ENCODE measurements at regions not wholly inside any gene's neighbourhood (a gene's known extent, or its start where the extent isn't known, plus 50 kb on each side); places are given as distances from the start of the nearest gene placed in this dataset.

GRCh38 chr7:130948822-130949221 lies 214.8 kb upstream of the KLF14 start:
- Histone ChIP-seq H2AFZ (ENCODE audit: insufficient read depth, low read length, poor library complexity) (no peak overlapping the region), H4K91ac (ENCODE audit: low read depth, low read length) (no peak overlapping the region), H3K79me1 (ENCODE audit: low read length) (no peaks in the 10 kb centered on the region), H3K4ac (ENCODE audit: low read depth, low read length) (no peak overlapping the region), H3K23ac (ENCODE audit: low read length) (no peak overlapping the region), H3K4me3 (ENCODE audit: low read depth, low read length) (no peak overlapping the region), H4K8ac (ENCODE audit: low read depth, low read length) (no peak overlapping the region), H2BK12ac (ENCODE audit: low read length) (no peak overlapping the region), H3K9me3 (ENCODE audit: insufficient read depth, low read depth, low read length) (no peaks in the 10 kb centered on the region), H3K79me2 (ENCODE audit: control insufficient read depth, insufficient read depth, low read length, poor library complexity) (no peaks in the 10 kb centered on the region), H2AK5ac (ENCODE audit: low read length) (no peak overlapping the region), H3K18ac (ENCODE audit: low read length) (no peak overlapping the region), H3K4me2 (ENCODE audit: low read length) (no peak overlapping the region), H2BK5ac (ENCODE audit: low read depth, low read length, poor library complexity) (no peak overlapping the region), H3K27ac (ENCODE audit: low read depth, low read length) (no peak overlapping the region), H3K27me3 (ENCODE audit: insufficient read depth, low read length) (no peaks in the 10 kb centered on the region), H3K14ac (ENCODE audit: low read length) (no peak overlapping the region), H4K12ac (ENCODE audit: low read depth, low read length) (no peak overlapping the region), H3K9ac (ENCODE audit: low read length) (no peak overlapping the region), H2BK120ac (ENCODE audit: insufficient read depth, low read length, poor library complexity) (no peak overlapping the region), H3K36me3 (ENCODE audit: control insufficient read depth in 1 of 2, insufficient read depth in 2 of 2, low read length in 2 of 2) (no peaks in the 10 kb centered on the region), H3K4me1 (ENCODE audit: control insufficient read depth in 1 of 2, insufficient read depth in 2 of 2, low read length in 2 of 2) (no peaks in the 10 kb centered on the region)
- DNase-seq, result peak in 1 of 2 donors; percentile 36
- no CpG with 5 or more reads among the region's 1 CpG for WGBS (ENCODE audit: extremely low coverage, insufficient coverage, insufficient read length)

GRCh38 chr7:130949550-130949949 lies 215.5 kb upstream of the KLF14 start:
- no CpG with 5 or more reads among the region's 2 CpGs for WGBS (ENCODE audit: extremely low coverage, insufficient coverage, insufficient read length)
- Histone ChIP-seq H3K18ac (ENCODE audit: low read length) (no peak overlapping the region), H4K8ac (ENCODE audit: low read depth, low read length) (no peak overlapping the region), H3K27me3 (ENCODE audit: insufficient read depth, low read length) (no peaks in the 10 kb centered on the region), H3K23ac (ENCODE audit: low read length) (no peak overlapping the region), H3K27ac (ENCODE audit: low read depth, low read length) (no peak overlapping the region), H3K4me2 (ENCODE audit: low read length) (no peak overlapping the region), H3K9me3 (ENCODE audit: insufficient read depth, low read depth, low read length) (no peaks in the 10 kb centered on the region), H4K91ac (ENCODE audit: low read depth, low read length) (no peak overlapping the region), H3K4ac (ENCODE audit: low read depth, low read length) (no peak overlapping the region), H2AK5ac (ENCODE audit: low read length) (no peak overlapping the region), H3K4me1 (ENCODE audit: control insufficient read depth in 1 of 2, insufficient read depth in 2 of 2, low read length in 2 of 2) (no peaks in the 10 kb centered on the region), H3K9ac (ENCODE audit: low read length) (no peak overlapping the region), H3K36me3 (ENCODE audit: control insufficient read depth in 1 of 2, insufficient read depth in 2 of 2, low read length in 2 of 2) (no peaks in the 10 kb centered on the region), H3K79me2 (ENCODE audit: control insufficient read depth, insufficient read depth, low read length, poor library complexity) (no peaks in the 10 kb centered on the region), H3K4me3 (ENCODE audit: low read depth, low read length) (no peak overlapping the region), H2BK12ac (ENCODE audit: low read length) (no peak overlapping the region), H3K79me1 (ENCODE audit: low read length) (no peaks in the 10 kb centered on the region), H2BK5ac (ENCODE audit: low read depth, low read length, poor library complexity) (no peak overlapping the region), H2BK120ac (ENCODE audit: insufficient read depth, low read length, poor library complexity) (no peak overlapping the region), H4K12ac (ENCODE audit: low read depth, low read length) (no peak overlapping the region), H2AFZ (ENCODE audit: insufficient read depth, low read length, poor library complexity) (no peak overlapping the region), H3K14ac (ENCODE audit: low read length) (no peak overlapping the region)
- no peak for DNase-seq

- Histone ChIP-seq H3K79me2 (ENCODE audit: control insufficient read depth, insufficient read depth, low read length, poor library complexity) (no peaks in the 10 kb centered on the region), H3K9ac (ENCODE audit: low read length) (no peak overlapping the region), H2BK5ac (ENCODE audit: low read depth, low read length, poor library complexity) (no peak overlapping the region), H2AK5ac (ENCODE audit: low read length) (no peak overlapping the region), H3K9me3 (ENCODE audit: insufficient read depth, low read depth, low read length) (no peaks in the 10 kb centered on the region), H3K4ac (ENCODE audit: low read depth, low read length) (no peak overlapping the region), H4K91ac (ENCODE audit: low read depth, low read length) (no peak overlapping the region), H3K27ac (ENCODE audit: low read depth, low read length) (no peak overlapping the region), H3K4me3 (ENCODE audit: low read depth, low read length) (no peak overlapping the region), H4K8ac (ENCODE audit: low read depth, low read length) (no peak overlapping the region), H3K79me1 (ENCODE audit: low read length) (no peaks in the 10 kb centered on the region), H3K23ac (ENCODE audit: low read length) (no peak overlapping the region), H3K4me1 (ENCODE audit: control insufficient read depth in 1 of 2, insufficient read depth in 2 of 2, low read length in 2 of 2) (no peaks in the 10 kb centered on the region), H2BK120ac (ENCODE audit: insufficient read depth, low read length, poor library complexity) (no peak overlapping the region), H4K12ac (ENCODE audit: low read depth, low read length) (no peak overlapping the region), H3K4me2 (ENCODE audit: low read length) (no peak overlapping the region), H2BK12ac (ENCODE audit: low read length) (no peak overlapping the region), H2AFZ (ENCODE audit: insufficient read depth, low read length, poor library complexity) (no peak overlapping the region), H3K18ac (ENCODE audit: low read length) (no peak overlapping the region), H3K14ac (ENCODE audit: low read length) (no peak overlapping the region), H3K27me3 (ENCODE audit: insufficient read depth, low read length) (no peaks in the 10 kb centered on the region), H3K36me3 (ENCODE audit: control insufficient read depth in 1 of 2, insufficient read depth in 2 of 2, low read length in 2 of 2) (no peaks in the 10 kb centered on the region)
- no CpG with 5 or more reads among the region's 1 CpG for WGBS (ENCODE audit: extremely low coverage, insufficient coverage, insufficient read length)
- DNase-seq, result no peak
Measured at GRCh38 chr7:130950054-130950453, 216.0 kb upstream of the KLF14 start.

GRCh38 chr7:130950741-130951140 lies 216.7 kb upstream of the KLF14 start:
- no CpG with 5 or more reads among the region's 6 CpGs for WGBS (ENCODE audit: extremely low coverage, insufficient coverage, insufficient read length)
- no peaks in the 10 kb centered on the region for H3K27me3 ChIP-seq (ENCODE audit: insufficient read depth, low read length)
- no peak overlapping the region for H3K18ac ChIP-seq (ENCODE audit: low read length)
- DNase-seq, result no peak
- no peaks in the 10 kb centered on the region for H3K36me3 ChIP-seq (ENCODE audit: control insufficient read depth in 1 of 2, insufficient read depth in 2 of 2, low read length in 2 of 2)
- no peaks in the 10 kb centered on the region for H3K4me1 ChIP-seq (ENCODE audit: control insufficient read depth in 1 of 2, insufficient read depth in 2 of 2, low read length in 2 of 2)
- no peak overlapping the region for H3K14ac ChIP-seq (ENCODE audit: low read length)
- H4K8ac ChIP-seq (ENCODE audit: low read depth, low read length), result no peak overlapping the region
- no peak overlapping the region for H3K23ac ChIP-seq (ENCODE audit: low read length)
- no peak overlapping the region for H2BK5ac ChIP-seq (ENCODE audit: low read depth, low read length, poor library complexity)
- no peak overlapping the region for H3K9ac ChIP-seq (ENCODE audit: low read length)
- H4K12ac ChIP-seq (ENCODE audit: low read depth, low read length), result no peak overlapping the region
- no peak overlapping the region for H3K4me2 ChIP-seq (ENCODE audit: low read length)
- no peak overlapping the region for H3K4me3 ChIP-seq (ENCODE audit: low read depth, low read length)
- no peak overlapping the region for H2BK120ac ChIP-seq (ENCODE audit: insufficient read depth, low read length, poor library complexity)
- H3K27ac ChIP-seq (ENCODE audit: low read depth, low read length), result no peak overlapping the region
- H2AK5ac ChIP-seq (ENCODE audit: low read length), result no peak overlapping the region
- H3K79me2 ChIP-seq (ENCODE audit: control insufficient read depth, insufficient read depth, low read length, poor library complexity), result no peaks in the 10 kb centered on the region
- H3K9me3 ChIP-seq (ENCODE audit: insufficient read depth, low read depth, low read length), result no peaks in the 10 kb centered on the region
- H4K91ac ChIP-seq (ENCODE audit: low read depth, low read length), result no peak overlapping the region
- H2AFZ ChIP-seq (ENCODE audit: insufficient read depth, low read length, poor library complexity), result no peak overlapping the region
- H3K79me1 ChIP-seq (ENCODE audit: low read length), result no peaks in the 10 kb centered on the region
- no peak overlapping the region for H2BK12ac ChIP-seq (ENCODE audit: low read length)
- H3K4ac ChIP-seq (ENCODE audit: low read depth, low read length), result no peak overlapping the region

Data from trophoblast cell (in vitro differentiated cells and primary cell).